ES-I3 (cell line): ENCODE measurements at regions not wholly inside any gene's neighbourhood (a gene's known extent, or its start where the extent isn't known, plus 50 kb on each side); places are given as distances from the start of the nearest gene placed in this dataset.
"Not testable (repeated sequence)": the region's sequence is repeated elsewhere in the genome, so short reads cannot be mapped to it uniquely, and the experiment has no call there.

Source experiments
- H3K36me3 ChIP-seq: 2 replicates; pipeline ENCODE4 v1.6.1; 2013; ENCODE audit warnings: mild to moderate bottlenecking, low read length, control low read depth, moderate library complexity; ENCODE audit not compliant: insufficient read depth
- H3K4me1 ChIP-seq: 2 replicates; pipeline ENCODE4 v1.6.1; 2013; ENCODE audit warnings: mild to moderate bottlenecking, control low read depth, low read length; ENCODE audit not compliant: insufficient read depth
- H3K9ac ChIP-seq: 2 replicates; pipeline ENCODE4 v1.6.1; 2013; ENCODE audit warnings: low read depth, mild to moderate bottlenecking, low read length, moderate library complexity
- H3K9me3 ChIP-seq: 2 replicates; pipeline ENCODE4 v1.6.1; 2013; ENCODE audit warnings: mild to moderate bottlenecking, low read length, moderate library complexity; ENCODE audit not compliant: control insufficient read depth, insufficient read depth

DNA sequence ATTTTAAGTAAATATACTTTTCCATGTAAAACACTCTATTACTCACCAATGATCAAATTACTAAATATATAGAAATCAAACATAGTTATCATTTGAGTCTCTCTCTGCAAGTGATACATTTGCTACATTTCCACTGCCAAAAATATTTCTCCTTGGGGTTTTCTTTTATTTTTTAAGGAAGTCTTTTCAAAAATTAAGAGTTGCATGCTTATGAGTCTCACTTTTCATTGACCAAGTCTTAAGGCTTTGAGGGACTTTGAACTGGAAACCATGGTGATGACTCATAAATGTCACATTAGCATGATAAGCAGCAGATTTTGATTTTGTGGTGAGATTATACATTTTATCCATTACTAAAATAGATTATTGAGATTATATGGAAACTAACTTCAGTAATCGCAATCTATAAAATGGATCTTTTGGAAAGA lies 152.9 kb downstream of the FAM124B start:
- no peaks in the 10 kb centered on the region for H3K36me3 ChIP-seq
- H3K9ac ChIP-seq, result no peak overlapping the region
- no peaks in the 10 kb centered on the region for H3K4me1 ChIP-seq
- no peaks in the 10 kb centered on the region for H3K9me3 ChIP-seq

DNA sequence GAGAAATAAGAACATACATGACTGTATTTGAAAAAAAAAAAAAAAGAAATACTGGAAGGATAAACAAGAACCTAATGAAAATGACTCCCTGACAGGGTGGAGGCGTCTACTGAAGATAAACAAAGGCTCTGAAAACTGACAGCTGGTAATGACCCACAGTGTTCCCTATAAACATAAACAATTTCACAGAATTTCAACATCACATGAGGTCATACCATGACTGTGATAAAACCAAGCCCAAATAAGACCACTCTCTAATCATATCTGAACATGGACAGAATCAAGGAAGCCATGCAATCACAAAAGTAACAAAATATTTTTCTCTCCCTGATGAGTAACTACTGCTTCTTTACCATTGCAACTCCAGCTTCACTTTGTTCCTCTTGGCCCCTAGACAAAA lies 159.3 kb downstream of the FAM124B start:
- H3K9me3 ChIP-seq, result no peaks in the 10 kb centered on the region
- no peaks in the 10 kb centered on the region for H3K36me3 ChIP-seq
- no peaks in the 10 kb centered on the region for H3K4me1 ChIP-seq
- H3K9ac ChIP-seq, result no peak overlapping the region

DNA sequence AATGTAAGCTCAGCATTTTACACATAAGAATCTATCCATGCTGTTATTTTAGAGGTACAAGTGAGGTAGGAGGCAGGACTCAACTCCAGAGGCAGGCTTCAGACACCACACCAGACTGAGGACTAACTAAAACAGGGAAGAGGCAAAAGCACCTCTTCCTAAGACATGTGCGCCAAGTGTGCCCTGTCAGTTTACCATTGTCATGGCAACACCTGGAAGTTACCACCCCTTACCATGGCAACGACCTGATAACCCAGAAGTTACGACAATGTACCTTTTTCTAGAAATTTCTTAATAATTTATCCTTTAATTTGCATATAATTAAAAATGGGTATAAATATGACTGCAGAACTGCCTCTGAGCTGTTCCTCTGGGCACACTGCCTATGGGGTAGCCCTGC lies 160.1 kb downstream of the FAM124B start:
- no peaks in the 10 kb centered on the region for H3K36me3 ChIP-seq
- no peak overlapping the region for H3K9ac ChIP-seq
- H3K9me3 ChIP-seq, result no peaks in the 10 kb centered on the region
- H3K4me1 ChIP-seq, result no peaks in the 10 kb centered on the region

DNA sequence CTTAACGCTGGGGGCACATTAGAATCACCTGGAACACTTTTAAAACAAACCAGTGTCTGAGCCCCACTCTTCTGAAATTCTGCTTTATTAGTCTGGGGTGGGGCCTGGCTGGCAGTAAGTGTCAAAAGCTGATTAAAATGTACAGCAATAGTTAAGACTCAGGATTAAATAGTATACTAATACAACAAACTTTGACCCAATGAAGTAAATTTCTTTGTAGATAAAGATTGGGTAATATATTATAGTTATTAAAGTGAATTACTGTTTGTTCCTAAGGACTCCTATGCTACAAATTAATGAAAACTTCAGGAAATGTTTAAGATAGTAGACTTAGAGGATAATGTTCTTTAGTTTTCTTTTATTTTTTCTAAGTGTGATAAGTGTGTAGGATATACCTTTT lies 160.9 kb downstream of the FAM124B start:
- H3K4me1 ChIP-seq, result no peaks in the 10 kb centered on the region
- H3K36me3 ChIP-seq, result no peaks in the 10 kb centered on the region
- no peak overlapping the region for H3K9ac ChIP-seq
- H3K9me3 ChIP-seq, result no peaks in the 10 kb centered on the region

DNA sequence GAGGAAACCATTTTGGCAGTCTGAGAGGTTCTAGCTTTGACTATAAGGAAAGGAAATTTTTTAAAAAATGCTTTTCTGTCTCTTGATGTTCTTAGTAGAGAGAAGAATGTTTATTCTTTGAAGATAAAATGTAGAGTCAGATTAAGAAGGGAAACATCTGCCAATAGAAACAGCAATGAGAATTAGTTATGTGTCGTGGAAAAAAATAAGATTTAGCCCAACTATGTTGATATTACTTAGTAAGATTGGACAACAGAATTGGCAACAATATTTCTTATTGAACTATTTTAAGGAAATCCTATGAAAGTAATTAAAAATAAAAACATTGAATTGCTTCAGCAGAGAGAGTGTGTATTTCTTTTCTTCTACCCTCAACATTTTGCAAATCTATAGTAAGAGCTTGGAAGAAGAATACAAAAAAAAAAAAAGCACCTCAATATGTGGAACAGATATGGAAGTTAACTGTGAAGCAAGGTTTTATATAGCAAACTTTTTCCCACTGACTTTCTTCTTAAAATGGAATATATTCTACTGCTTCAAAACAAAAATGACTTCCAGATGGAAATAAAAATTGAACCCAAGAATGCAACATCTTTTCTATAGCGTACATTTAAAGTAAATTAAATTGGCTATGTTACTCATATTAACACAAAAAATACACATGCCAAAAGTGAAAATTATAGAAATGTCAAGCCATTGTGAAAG lies 177.9 kb downstream of the FAM124B start:
- Histone ChIP-seq H3K4me1 (peaks cover 23% of the 10 kb centered on the region), H3K9me3 (no peaks in the 10 kb centered on the region), H3K36me3 (no peaks in the 10 kb centered on the region), H3K9ac (no peak overlapping the region)

DNA sequence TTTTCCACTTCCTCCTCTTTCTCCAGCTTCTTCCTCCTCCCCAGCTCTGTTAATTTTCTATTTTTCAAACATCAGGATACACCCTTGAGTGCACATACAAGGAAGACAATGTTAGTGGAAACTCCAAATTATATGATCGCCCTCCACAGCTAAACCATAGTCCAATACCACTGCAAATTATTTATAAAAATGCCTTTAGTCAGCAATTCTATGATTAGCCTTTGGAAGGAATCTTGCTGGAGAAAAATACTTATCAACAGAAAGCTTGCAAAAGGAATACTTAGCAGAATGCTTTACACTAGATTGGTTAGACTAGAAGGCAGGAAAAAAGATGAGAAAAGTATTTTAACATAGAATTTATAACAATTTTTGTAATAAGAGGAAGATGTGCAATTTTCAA lies 178.9 kb downstream of the FAM124B start:
- Histone ChIP-seq H3K9me3 (no peaks in the 10 kb centered on the region), H3K9ac (no peak overlapping the region), H3K4me1 (peaks cover 23% of the 10 kb centered on the region), H3K36me3 (no peaks in the 10 kb centered on the region)

DNA sequence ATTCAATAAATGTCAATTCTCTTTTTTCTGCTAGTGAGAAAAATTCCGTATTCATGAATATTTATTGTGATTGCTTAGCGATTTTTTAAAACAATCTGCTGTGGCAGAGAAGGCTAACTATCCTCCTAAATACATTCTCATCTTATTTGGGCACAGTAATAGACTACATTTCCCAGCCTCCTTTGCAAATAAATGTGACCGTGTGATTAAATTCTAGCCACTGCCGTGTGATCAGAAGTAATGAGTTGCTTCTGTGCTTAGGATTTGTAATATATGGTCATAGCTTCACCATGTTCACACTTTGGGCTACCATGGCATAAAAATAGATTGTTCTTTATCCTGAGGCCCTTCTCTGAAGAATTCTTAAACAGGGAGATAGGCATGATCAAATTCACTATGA lies 179.6 kb downstream of the FAM124B start:
- H3K9ac ChIP-seq, result no peak overlapping the region
- no peaks in the 10 kb centered on the region for H3K36me3 ChIP-seq
- H3K4me1 ChIP-seq, result peaks cover 26% of the 10 kb centered on the region
- H3K9me3 ChIP-seq, result no peaks in the 10 kb centered on the region

DNA sequence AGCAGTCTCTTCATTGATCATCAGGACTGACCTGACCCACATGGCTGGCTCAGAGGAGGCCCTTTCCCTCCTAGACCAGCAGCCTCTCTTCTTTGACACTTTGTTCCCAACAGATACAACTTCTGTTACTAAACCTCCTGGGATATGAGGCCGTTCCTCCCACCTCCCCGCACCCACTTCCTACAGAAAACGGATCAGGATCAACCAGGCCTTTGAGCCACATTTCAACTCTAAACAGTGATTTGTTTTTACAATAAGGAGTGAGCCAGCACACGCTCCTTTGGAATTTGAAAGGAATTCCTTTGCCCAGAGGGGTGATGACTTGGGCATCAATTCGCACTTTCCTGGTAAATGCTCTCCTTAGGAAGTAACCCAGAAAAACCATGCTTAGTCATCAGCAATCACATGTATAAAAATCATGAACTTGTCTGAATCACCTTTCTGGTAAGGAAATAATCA lies 180.4 kb downstream of the FAM124B start:
- Histone ChIP-seq H3K36me3 (no peaks in the 10 kb centered on the region), H3K9ac (peak overlapping the region; percentile 11; the same call in 1 of the 2 replicates), H3K9me3 (no peaks in the 10 kb centered on the region), H3K4me1 (peaks cover 26% of the 10 kb centered on the region)

DNA sequence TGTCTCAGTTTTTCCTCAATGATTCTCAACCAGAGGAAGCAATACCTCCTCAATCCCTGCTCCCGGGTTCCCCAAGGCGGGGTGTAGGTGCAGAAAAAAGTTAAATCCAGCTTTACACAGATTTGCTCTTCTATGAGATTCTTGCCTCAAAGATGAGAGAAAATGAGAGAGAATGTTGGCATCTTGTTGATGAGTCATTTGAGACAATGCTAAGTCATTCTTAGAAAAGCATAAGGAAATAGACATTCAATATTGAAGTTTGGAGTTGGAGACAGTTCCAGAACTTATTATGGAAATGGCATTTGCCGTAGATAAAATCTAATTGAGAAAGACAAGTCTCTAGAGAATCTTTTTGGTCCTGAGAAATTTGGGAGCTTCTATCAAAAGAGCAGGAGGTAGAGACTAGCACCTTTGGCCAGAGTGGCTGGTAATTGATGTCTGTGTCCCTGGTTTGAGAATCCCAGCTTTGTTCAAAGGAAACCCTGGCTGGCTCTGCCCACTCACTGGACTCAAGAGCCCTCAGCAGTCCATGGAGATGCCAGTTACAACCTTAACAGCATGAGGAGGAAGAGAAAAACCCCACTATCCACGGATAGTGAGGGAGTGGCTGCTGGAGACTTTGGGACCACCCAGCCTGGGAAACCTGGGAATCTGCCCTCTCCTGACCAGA lies 181.2 kb downstream of the FAM124B start:
- Histone ChIP-seq H3K9ac (no peak overlapping the region), H3K9me3 (no peaks in the 10 kb centered on the region), H3K4me1 (peaks cover 30% of the 10 kb centered on the region), H3K36me3 (no peaks in the 10 kb centered on the region)

DNA sequence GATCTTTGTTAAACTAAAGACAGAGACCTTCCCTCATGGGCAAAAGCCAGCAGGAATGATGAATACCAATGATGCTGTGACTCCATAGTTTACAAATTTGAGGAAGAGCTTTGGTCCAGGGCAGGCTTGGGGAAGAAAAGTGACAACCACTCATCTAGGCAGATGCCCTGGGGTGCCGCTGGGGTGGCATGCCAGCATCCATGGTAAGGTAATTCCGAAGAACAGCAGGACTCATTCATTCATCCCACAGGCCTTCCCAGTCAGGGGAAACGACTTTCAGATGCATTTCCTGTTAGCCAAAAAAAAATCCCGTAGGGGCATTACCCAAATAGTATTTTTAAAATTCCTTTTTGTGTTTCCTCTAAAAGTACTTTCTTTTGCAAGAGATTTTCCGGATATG lies 180.7 kb upstream of the SERPINE2 start:
- Histone ChIP-seq H3K9ac (no peak overlapping the region), H3K4me1 (peaks cover 36% of the 10 kb centered on the region), H3K9me3 (no peaks in the 10 kb centered on the region), H3K36me3 (no peaks in the 10 kb centered on the region)

DNA sequence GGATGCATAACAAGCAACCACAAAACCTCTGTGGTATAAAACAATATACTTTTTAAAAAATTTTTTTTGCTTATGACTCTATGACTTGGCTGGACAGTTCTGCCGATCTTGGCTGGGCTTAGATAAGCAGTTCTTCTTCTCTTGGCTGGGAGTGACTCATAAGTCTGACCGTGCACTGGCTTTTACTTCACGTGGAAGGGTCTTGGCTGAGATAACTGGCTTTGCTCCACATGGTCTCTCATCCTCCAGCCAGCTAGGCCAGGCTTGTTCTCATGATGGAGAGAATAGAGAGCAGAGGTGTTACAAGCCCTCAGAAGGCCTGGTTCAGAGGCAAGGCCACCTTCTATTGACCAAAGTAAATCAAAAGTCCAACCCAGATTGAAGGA lies 178.9 kb upstream of the SERPINE2 start:
- Histone ChIP-seq H3K36me3 (no peaks in the 10 kb centered on the region), H3K9me3 (no peaks in the 10 kb centered on the region), H3K4me1 (peaks cover 36% of the 10 kb centered on the region), H3K9ac (no peak overlapping the region)

DNA sequence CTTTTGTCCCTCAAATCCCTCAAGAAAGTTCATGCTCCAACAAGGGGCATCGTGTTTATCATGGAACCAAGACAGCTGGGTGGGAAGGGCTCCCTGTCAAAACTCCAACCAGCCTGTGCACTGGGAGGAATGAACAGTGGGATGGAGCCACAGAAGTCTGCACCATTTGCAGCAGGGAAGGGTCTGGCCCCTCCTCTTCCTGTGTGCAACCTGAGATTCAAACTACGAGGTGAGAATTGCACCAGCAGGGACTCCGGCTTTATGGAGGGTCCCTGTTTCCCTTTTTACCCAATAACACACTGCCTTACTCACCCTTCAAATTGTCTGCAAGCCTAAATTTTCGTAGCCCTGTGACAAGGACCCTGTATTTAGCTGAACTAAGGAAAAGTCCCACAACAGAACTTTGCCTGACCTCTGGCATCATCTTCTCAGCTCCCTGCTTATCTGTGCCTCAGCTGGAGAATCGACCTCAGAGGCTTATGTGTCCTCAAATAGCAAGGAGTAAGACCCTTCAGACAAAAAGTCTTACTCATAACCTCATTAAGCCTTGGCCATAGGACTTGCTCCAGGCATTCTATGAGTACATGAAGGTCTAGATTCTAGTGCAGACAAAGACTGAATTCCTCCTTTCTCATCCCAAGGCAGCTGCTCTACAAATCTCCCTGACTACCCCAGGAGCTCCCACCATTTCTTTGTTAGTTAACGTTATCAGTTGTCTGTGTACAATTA lies 178.3 kb upstream of the SERPINE2 start:
- Histone ChIP-seq H3K9ac (no peak overlapping the region), H3K9me3 (no peaks in the 10 kb centered on the region), H3K4me1 (peaks cover 36% of the 10 kb centered on the region), H3K36me3 (no peaks in the 10 kb centered on the region)

DNA sequence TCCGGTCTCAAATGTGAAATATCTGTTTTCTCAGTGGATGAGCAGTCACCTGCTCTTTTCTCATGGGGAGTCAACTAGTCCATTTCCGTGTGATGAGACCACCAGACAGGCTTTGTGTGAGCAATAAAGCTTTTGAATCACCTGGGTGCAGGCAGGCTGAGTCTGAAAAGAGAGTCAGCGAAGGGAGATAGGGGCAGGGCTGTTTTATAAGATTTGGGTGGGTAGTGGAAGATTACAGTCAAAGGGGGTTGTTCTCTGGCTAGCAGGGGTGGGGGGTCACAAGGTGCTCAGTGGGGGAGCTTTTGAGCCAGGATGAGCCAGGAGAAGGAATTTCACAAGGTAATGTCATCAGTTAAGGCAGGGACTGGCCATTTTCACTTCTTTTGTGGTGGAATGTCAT lies 176.5 kb upstream of the SERPINE2 start:
- H3K36me3 ChIP-seq, H3K9me3 ChIP-seq, H3K9ac ChIP-seq: not testable (repeated sequence)
- peaks cover 33% of the 10 kb centered on the region for H3K4me1 ChIP-seq

DNA sequence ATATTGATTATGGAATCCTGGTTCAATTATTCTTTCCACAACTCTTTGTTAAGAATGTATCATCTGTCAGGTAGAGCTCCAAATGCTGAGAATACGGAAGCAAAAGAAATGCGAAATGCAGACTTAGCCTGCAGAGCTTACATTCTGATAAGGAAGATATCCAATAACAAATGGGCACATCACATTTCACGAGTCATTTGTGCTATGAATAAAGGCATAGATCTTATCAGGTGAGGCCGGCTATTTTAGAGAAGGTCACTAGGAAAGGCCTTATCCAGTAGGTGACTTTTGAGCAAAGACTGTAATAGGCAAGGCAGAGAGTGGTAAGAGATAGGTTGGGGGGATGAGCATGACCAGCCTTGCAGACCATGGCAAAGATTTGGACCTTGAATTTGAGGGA lies 174.3 kb upstream of the SERPINE2 start:
- H3K9me3 ChIP-seq, result no peaks in the 10 kb centered on the region
- H3K4me1 ChIP-seq, result peaks cover 28% of the 10 kb centered on the region
- H3K9ac ChIP-seq, result no peak overlapping the region
- no peaks in the 10 kb centered on the region for H3K36me3 ChIP-seq

DNA sequence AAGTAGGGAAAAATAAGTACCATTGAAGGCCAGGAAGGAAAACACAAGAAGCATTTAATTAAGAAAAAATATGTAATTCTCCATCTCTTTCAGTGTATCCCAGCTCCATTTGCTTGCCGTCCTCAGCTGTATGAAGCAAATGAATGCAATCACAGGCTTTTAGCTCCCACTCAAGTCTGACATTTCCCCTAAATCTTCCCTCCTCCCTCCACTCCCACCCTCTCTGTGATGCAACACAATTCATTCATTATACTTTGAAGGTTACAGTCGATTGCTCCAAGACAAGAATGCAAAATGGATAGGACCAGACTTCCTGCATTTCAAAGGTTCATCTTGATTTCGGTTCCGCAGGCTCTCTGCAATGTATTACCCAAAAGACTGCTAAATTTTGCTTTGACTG lies 172.7 kb upstream of the SERPINE2 start:
- no peak overlapping the region for H3K9ac ChIP-seq

More for the DNA sequence above, 172.7 kb upstream of the SERPINE2 start:
- Histone ChIP-seq H3K4me1 (peaks cover 25% of the 10 kb centered on the region), H3K9me3 (no peaks in the 10 kb centered on the region), H3K36me3 (no peaks in the 10 kb centered on the region)
